HEK293 (cell line): ENCODE measurements at regions not wholly inside any gene's neighbourhood (a gene's known extent, or its start where the extent isn't known, plus 50 kb on each side); places are given as distances from the start of the nearest gene placed in this dataset.

ENCODE experiments used
- ATF2 ChIP-seq: fragments of 450-650 bp; formaldehyde crosslinking; IDR thresholded peaks from 2 replicates; pipeline ENCODE4 v1.5.1; 2016; ENCODE audit warnings: missing biosample characterization, missing genetic modification characterization, low read depth
- CTCF ChIP-seq: fragments of 450-650 bp; formaldehyde crosslinking; IDR thresholded peaks from 2 replicates; pipeline ENCODE4 v1.5.1; 2016; ENCODE audit warnings: missing biosample characterization, missing genetic modification characterization
- GLI4 ChIP-seq: fragments of 450-650 bp; formaldehyde crosslinking; IDR thresholded peaks from 2 replicates; pipeline ENCODE4 v1.5.1; 2016; ENCODE audit warnings: missing biosample characterization, missing genetic modification characterization
- PBX3 ChIP-seq: sonication (generic); formaldehyde crosslinking; IDR thresholded peaks from 2 replicates; pipeline ENCODE4 v1.8.1; 2022; ENCODE audit warnings: mild to moderate bottlenecking, moderate library complexity, missing genetic modification reagents
- YY1 ChIP-seq: fragments of 450-650 bp; formaldehyde crosslinking; IDR thresholded peaks from 2 replicates; pipeline ENCODE4 v1.5.1; 2018; ENCODE audit warnings: missing biosample characterization, missing genetic modification characterization
- ZBTB8A ChIP-seq: fragments of 450-650 bp; formaldehyde crosslinking; IDR thresholded peaks from 2 replicates; pipeline ENCODE4 v1.5.1; 2016; ENCODE audit warnings: missing biosample characterization, missing genetic modification characterization
- ZNF148 ChIP-seq: fragments of 450-650 bp; formaldehyde crosslinking; IDR thresholded peaks from 2 replicates; pipeline ENCODE4 v1.5.0; 2017; ENCODE audit warnings: missing biosample characterization, missing genetic modification characterization, borderline replicate concordance
- ZNF324 ChIP-seq: fragments of 450-650 bp; formaldehyde crosslinking; IDR thresholded peaks from 2 replicates; pipeline ENCODE4 v1.5.1; 2016; ENCODE audit warnings: missing biosample characterization, missing genetic modification characterization
- ZNF37A ChIP-seq: fragments of 450-650 bp; IDR thresholded peaks from 2 replicates; pipeline ENCODE4 v1.5.1; 2018; ENCODE audit warnings: missing biosample characterization, missing genetic modification characterization
- ZNF449 ChIP-seq: fragments of 450-650 bp; formaldehyde crosslinking; IDR thresholded peaks from 2 replicates; pipeline ENCODE4 v1.5.1; 2017; ENCODE audit warnings: missing biosample characterization, mild to moderate bottlenecking, missing genetic modification characterization, moderate library complexity
- ZNF830 ChIP-seq: fragments of 450-650 bp; IDR thresholded peaks from 2 replicates; pipeline ENCODE4 v1.5.0; 2018; ENCODE audit warnings: missing biosample characterization, missing genetic modification characterization, low read depth, mild to moderate bottlenecking, moderate library complexity
- ZSCAN30 ChIP-seq: fragments of 450-650 bp; IDR thresholded peaks from 2 replicates; pipeline ENCODE4 v1.5.1; 2018; ENCODE audit warnings: missing biosample characterization, mild to moderate bottlenecking, missing genetic modification characterization, moderate library complexity

- no peak for TF ChIP-seq CTCF
- TF ChIP-seq ZNF449 (tag by site-specific recombination), result no peak
- no peak for TF ChIP-seq ZSCAN30
- no peak for TF ChIP-seq ZNF37A
- TF ChIP-seq ZNF148 (tag by site-specific recombination), result no peak
- no peak for TF ChIP-seq ZBTB8A (tag by site-specific recombination)
- no peak for TF ChIP-seq ZNF324 (tag by site-specific recombination)
- TF ChIP-seq GLI4, result no peak
- no peak for TF ChIP-seq ATF2
- no peak for TF ChIP-seq ZNF830 (tag by site-specific recombination)
- no peak for TF ChIP-seq PBX3 (CRISPR knock-in tag)
- no peak for TF ChIP-seq YY1 (tag by site-specific recombination)
These were observed 81.7 kb upstream of the ARHGAP24 start for GRCh38 chr4:85393201-85393600.
